Hepatocyte (in vitro differentiated cells): ENCODE measurements at regions not wholly inside any gene's neighbourhood (a gene's known extent, or its start where the extent isn't known, plus 50 kb on each side); places are given as distances from the start of the nearest gene placed in this dataset.

ENCODE experiments used
- EZH2 ChIP-seq: fragments of 200-600 bp; sonication (generic); IDR thresholded peaks from 2 replicates; pipeline ENCODE4 v1.6.1; 2016; ENCODE audit warnings: antibody characterized with exemption, mild to moderate bottlenecking, borderline replicate concordance
- EZH2phosphoT487 ChIP-seq: fragments of 200-600 bp; sonication (generic); IDR thresholded peaks from one replicate; pipeline ENCODE4 v1.6.1; 2018; ENCODE audit warnings: antibody characterized with exemption, mild to moderate bottlenecking, low read depth, moderate library complexity; ENCODE audit not compliant: unreplicated experiment, severe bottlenecking
- TF ChIP-seq, protein P1 (sequence below): fragments of 200-600 bp; sonication (generic); IDR thresholded peaks from 2 replicates; pipeline ENCODE4 v1.5.1; 2016; ENCODE audit warnings: antibody characterized with exemption, mild to moderate bottlenecking; ENCODE audit not compliant: poor library complexity

DNA sequence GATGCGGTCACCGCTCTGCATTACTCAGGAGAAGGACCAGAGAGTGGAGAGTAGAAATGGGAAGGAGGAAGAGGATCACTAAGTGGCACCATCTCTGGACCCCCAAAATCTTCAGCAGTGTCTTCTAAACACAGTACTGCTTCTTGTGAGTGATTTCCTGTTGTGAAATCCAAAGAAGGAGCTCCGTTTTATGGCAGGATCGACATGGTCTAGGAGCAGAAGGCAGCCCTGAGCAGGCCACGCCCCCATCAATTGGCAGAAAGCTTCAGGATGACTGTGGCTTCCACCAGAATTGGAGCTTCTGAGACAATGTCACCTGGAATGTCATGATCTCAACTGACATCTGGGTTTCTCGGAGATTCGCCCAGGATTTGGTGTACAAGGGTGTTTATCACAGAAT lies 171.5 kb downstream of the ADSS2 start:
- TF ChIP-seq, protein P1, sequence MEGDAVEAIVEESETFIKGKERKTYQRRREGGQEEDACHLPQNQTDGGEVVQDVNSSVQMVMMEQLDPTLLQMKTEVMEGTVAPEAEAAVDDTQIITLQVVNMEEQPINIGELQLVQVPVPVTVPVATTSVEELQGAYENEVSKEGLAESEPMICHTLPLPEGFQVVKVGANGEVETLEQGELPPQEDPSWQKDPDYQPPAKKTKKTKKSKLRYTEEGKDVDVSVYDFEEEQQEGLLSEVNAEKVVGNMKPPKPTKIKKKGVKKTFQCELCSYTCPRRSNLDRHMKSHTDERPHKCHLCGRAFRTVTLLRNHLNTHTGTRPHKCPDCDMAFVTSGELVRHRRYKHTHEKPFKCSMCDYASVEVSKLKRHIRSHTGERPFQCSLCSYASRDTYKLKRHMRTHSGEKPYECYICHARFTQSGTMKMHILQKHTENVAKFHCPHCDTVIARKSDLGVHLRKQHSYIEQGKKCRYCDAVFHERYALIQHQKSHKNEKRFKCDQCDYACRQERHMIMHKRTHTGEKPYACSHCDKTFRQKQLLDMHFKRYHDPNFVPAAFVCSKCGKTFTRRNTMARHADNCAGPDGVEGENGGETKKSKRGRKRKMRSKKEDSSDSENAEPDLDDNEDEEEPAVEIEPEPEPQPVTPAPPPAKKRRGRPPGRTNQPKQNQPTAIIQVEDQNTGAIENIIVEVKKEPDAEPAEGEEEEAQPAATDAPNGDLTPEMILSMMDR: no peak
- no peak for TF ChIP-seq EZH2
- TF ChIP-seq EZH2phosphoT487: no peak
